GM19397 (cell line): ENCODE measurements at regions not wholly inside any gene's neighbourhood (a gene's known extent, or its start where the extent isn't known, plus 50 kb on each side); places are given as distances from the start of the nearest gene placed in this dataset.

ENCODE experiments used
- ATAC-seq: cut with Tn5 transposase; IDR thresholded peaks from one replicate; pipeline ENCODE4 v1.9.1; 2021; ENCODE audit warnings: mild to moderate bottlenecking, moderate library complexity; ENCODE audit not compliant: unreplicated experiment

DNA sequence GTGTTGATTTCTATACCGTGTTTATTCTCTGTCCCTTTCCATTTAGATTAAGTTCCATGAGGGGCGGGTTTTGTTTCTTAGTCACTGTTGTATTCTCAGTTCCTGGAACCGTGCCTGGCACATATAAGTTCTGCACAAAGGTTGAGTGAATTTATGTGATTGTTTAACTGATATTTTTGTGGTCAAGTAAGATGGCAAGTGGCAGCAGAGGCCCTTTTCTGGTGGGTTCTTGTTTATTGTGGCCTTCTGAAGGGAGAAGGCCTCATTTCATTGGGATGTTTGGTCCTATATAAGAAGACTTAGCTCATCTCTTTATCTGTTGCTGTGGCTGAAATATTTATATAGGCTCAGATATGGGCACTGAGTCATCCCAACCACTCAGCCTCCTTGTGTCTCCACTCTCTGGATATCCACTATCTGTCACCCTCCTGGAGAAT, 262.5 kb downstream of the PSAT1 start:
- ATAC-seq, result no peak

DNA sequence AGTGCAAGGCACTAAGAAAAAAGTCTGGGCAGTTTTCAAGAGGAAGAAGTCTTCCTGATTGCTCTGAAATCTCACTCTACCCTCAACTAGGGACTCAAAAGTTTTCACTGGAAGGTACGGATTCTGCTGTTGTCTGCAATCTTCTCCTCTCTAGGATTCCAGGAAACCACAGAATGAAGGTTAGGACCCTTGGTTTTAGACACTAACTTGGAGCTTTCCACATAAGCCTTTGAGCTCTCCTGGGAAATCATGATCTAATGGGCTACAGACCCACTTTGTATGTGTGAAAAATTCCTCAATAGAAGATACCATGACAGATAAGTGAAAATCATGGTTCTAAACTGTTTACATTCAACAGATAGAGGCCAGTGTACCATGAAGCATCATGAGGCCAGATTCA, 265.1 kb downstream of the PSAT1 start:
- no peak for ATAC-seq

DNA sequence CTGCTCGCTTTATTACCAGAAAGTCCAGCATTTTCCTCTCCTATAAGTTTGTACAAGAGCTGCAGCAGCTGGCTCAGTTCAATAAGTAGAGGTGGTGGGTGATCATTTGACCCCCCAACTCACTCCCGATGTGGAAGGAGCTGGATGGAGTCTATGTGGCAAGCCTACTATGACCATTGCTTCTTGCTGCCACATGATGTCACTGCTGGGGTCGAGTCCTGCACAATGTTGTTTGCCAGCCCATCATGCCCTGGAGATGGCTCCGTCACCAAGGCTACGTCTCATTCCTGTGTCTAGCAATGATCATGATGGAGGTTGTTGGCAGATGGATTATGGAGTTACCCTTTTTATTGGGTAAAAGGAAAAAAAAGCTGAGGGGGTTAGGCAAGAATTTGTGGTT, 266.3 kb downstream of the PSAT1 start:
- ATAC-seq, result no peak

DNA sequence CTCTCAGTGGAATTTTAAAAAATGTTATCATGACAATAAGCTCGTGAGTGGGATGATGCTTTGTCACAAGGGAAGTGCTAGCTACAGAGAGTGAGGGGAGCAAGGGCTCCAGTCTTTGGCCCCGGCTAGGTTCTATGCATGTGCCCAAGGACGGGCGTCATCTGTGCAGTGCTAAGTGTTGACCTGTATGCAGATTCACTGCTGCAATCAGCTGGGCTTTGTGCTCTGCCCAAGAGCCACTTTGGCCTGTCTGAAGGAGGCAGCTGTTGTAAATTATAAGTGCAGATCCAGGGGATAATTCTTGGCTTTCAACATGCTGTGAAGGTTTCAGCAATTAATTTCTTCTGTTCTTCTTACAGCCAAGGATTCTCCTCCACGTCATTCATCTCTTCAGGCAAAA, 268.6 kb downstream of the PSAT1 start:
- ATAC-seq, result no peak

DNA sequence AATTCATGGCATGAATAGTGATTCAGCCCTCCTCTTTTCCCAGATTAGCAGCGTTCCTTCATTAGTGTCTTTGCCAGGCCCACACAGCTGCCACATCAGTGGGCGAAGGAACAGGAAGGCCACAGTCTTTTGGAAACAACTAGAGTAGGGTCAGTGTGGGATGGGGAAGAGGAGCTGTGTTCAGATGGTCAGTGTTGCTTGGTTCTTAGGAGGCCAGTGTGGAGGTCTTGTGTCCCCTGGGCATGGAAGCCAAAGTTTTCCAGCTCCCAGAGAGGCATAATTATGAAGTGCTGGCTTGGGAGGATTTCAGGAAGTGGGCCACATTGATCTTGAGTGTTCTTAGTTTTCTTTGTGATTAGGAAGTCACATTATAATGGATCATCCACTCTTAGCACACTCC, 269.6 kb downstream of the PSAT1 start:
- ATAC-seq, result no peak

DNA sequence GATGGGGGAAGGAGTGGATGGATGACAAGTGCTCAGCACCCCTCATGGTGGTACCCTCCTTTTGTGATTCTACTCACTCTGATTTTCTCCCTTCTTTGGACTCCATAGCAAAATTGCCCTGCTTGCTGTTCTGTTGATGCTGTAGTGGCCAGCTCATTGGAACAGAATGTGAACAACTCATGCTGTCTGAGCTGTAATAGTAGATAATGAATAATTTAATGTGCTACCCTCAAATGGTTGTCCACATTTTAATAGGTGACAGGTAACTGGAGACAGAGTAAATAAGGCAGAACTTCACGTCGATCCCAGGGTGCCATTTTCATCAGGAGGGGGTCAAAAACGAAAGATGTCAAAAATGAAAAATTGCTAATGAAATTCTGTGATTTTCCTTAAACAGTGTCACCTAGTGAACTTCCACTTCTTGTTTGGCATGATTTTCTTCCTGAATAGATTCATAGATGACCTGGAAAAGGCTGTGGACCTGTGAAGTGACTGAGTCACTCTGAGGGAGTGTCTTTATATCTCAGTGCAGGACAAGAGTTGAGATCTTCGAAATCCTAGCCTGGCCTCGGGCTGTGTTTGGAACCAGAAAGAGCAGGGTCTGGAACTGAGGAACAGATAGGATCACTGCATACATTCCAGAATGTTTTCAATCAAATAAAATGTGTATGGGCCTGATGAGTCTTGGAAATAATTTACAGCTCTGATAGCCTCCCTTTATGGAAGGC, 270.2 kb downstream of the PSAT1 start:
- ATAC-seq, result no peak

DNA sequence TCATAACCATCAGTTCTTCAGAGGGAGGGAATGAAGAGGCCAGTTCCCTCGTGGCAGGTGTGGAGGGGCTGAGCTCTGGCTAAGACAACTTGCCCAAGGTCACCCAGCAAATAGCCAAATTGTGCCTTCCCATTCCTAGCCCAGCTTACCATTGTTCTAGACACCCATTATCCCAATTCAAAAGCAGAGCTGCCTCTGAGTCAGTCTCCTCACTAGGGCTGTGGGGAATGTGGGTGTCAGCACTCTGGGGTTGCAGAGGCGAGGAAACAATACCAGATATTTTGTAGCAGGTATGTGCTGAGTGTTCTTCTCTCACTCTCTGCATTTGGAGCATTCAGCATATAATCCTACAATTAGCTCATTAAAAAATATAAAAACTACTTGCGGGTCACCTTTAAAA, 270.8 kb downstream of the PSAT1 start:
- no peak for ATAC-seq

DNA sequence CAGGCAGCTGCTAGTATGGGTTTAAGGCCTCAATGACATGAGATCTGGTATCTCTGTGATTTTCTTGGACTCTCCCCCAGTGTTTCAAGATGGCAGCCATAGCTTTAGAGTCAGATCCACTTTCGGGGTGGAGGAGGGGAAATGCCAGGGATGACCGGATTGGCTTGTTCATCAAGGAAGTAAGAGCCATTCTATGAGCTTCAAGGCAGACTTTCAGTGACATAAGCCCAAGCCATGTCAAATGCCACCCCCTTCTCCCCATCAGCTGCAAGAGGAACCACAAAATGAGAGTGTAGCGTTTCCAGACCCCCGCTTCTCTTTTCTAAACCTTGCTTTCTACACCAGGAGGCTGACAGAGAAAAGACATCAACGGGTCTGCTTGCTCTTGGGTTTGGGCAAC, 271.8 kb downstream of the PSAT1 start:
- no peak for ATAC-seq

DNA sequence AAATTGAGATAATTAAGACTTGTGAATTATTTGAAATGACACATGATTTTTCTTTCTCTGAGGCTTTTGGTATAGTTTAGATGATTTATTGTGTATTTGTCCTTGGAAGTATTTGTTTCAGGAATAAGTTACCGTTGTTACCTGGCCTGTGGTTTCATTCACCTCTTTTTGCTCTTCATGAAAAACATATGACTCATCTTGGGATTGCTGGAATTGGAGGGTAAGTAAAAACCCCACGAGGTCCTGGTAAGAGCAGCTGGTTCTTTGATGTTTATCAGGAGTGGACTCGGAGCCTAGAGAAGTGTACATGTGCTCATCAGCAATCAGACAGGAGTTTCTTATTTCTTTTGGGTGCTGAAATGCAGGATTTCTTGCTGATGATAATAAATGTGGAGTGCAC, 275.3 kb downstream of the PSAT1 start:
- no peak for ATAC-seq

DNA sequence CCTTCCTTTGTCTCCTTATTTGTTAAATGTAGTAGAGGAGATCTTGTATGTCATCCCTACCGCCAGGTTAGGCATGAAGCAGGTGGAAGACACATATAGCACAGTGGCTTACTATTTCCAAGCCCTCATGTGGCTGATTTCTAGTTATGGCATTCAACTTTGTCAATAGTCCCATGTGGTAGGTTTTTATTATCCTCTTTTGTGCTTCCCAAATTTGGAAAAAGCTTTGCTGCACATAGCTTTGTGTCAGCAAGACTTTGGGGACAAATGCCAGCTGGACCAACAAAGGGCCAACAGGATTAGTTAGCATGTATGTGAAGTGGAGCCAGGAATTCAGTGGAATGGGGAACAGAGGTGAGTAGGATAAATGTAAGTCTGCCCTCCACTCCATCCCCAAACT, 276.3 kb downstream of the PSAT1 start:
- ATAC-seq, result no peak

DNA sequence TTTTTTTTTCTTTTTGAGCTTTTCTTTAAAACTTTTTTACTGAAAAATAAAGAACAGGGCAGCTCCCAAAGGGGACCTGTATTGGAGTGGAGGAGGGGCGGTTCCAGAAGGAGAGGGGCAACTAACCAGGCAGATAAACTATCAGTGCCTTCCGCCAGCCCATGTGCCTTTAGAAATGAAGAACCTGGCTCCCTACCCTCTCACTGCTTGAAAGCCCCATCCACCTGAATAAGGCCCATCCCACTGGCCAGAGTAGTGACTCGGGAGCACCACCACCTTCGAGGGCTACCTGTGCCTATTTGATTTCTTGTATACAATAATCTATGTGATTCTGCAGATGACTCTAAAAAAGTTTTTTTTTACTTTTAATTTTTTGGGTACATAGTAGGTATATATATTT, 276.7 kb downstream of the PSAT1 start:
- ATAC-seq, result no peak

DNA sequence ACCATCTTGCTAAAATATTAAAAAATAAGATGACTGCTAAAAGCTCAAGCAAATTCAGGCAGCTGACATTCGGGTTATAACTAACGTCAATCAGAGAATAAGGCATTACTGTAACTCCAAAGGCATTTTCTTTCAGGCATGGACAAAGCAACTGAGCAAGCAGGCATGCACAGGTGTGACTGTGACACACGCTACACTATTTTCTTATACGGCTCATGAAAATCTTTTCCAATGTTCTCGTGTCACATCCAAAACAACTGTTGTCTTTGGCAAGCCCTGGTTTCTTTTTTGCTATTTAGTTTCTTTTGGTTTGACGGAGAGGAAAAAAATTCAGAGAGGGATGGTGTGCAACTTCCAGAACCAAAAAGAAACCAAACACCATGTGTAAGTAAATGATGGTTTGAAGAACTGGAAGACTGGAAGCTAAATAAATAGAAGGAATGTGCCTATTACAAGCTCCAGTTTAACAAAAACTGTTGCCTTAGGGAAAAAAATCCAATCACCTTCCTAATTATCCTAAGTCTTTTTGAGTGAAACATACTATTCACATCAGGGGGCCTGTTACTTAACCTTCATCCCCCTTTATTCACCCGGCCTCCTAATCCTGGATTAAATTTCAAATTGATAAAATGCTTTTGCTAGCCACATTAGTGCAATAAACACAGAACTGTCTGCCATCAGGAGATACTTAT, 277.6 kb downstream of the PSAT1 start:
- no peak for ATAC-seq

DNA sequence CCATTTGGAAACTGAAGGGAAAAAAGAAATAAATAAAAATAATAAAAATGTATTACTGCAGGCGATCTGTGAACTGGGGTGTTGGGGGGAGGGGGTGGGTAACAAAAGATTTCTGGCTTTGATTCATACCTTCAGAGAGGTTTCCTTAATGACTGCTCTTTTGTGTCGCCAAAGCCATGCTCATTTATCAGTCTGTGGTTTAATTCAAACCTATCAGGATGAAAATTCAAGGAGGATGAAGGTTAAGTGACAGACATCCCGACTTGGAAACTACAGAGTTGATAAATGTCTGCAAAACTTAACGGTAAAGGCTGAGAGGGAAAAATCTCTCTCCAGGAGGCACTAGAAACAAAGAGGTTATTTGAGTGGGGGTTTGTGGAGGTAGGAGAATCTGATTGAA, 278.2 kb downstream of the PSAT1 start:
- no peak for ATAC-seq

DNA sequence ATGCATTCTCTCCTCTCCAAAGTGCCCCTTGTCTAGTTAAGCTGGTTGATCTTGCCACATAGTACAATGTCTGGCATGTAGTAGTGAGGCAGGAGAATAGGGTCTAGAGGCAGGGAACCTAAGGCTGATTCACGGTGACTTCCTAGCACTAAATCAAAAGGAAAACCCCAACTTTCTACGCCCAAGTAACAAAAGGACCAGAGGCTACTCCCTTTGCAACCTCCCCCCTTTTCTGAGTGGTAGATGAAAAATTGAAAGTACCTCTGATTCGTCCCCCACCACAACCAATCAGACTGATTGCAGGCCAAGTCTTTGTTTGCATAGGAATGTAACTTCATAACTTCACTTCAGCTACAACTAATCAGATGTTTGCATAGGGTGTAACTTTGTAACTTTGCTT, 278.8 kb downstream of the PSAT1 start:
- no peak for ATAC-seq

DNA sequence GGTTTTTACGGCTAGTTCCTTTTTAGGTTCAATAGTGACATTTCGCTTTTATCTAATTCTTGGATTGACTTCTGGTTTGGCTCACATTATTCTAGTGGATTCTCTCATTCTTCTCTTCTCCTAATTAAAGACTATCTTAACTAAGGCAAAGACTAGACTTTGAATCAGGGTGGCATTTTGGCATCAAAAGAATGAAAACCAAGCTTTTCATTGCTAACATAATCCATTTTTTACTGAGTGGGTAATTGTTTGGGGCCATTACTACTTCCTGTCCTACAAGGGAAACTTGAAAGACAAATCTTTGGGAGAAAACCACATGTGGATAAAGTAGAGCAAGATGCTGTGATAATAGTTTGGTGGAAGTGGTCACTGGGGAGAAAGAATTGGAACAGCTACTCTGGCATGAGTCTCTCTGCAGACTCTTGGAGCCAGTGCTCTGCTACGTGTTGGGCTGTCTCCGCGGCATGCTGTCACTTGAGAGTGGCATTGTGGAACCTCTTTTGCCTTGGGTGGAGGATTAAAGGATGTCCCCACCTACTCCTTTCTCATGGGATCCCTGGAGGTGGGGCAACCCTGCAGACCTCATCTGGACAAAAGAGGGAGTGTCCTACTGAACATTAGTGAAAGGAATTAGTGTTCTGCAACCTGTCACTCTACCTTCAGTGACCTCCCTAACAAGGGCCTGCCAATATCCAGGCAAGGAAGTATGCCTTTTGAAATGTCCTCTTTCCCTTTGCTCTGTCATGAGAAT, 280.4 kb downstream of the PSAT1 start:
- no peak for ATAC-seq

DNA sequence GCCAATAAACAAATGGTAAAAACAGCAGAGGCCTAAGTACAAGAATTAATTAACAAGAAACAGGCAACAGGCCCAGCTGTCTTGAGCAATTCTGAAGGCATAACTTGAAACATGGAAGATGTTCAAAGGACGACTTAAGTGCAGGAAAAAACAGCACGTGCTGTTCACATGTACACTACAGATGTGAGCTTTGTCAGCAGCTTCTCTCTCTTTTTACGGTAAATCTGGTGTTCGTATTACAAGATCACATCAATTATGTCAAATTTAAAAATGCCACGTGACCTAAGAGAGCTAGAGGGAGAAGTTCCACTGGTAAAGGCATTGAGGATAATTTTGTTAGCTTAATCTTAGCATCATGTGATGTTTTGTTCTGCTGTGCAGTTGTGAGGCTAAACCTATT, 281.1 kb downstream of the PSAT1 start:
- ATAC-seq, result no peak

DNA sequence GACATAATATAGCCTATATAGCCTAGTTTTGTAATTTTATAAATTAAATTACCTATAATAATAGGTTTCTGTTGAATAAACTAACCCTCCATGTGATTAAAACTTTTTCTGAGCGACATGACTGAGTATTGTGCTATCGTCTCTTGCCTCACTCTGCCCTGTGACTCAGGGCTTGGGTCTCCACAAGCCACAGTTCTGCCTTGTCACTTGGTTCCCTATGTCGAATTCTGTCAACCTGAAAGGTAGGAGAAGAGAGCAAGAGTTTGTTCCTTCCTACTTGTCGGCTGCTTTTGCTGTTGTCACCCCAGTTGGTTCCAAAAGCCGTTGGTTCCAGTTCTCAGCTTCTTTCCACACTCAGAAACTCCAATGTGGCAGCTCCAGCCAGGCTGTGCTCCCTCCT, 285.9 kb downstream of the PSAT1 start:
- no peak for ATAC-seq

DNA sequence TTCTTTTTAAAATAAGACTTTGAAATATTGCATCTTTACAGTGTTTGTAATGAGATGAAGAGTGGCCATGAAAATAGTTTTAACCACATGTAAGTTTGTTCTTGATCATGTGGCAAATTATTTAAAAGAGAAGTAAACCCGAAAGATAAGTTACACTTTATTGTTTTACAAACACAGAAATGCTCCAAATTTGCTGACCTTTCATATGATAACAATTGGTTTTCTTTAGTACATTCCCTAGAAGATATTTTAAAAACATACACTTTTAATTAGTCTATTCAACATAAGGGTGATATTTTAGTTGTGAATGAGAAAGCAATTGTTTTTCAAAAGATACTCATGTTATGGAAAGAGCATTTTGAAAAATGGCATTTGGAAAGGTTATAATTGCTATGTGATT, 287.7 kb downstream of the PSAT1 start:
- ATAC-seq, result no peak

DNA sequence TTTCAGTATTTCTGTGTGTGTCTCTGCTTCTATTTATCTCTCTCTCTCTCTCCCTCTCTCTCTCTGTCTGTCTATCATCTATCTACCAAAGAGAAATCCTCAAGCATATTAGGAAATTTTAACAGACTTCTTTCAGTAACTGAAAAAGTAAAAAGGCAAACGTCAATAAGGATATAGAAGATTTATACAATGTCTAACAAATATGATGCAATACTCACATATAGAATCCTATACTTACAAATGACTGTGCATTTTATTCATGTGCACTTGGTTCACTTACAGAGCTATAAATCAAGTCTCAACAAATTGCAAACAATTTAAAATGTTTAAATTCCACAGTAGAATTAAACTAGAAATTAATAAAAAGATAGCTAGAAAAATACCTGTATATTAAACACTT, 289.0 kb downstream of the PSAT1 start:
- no peak for ATAC-seq

DNA sequence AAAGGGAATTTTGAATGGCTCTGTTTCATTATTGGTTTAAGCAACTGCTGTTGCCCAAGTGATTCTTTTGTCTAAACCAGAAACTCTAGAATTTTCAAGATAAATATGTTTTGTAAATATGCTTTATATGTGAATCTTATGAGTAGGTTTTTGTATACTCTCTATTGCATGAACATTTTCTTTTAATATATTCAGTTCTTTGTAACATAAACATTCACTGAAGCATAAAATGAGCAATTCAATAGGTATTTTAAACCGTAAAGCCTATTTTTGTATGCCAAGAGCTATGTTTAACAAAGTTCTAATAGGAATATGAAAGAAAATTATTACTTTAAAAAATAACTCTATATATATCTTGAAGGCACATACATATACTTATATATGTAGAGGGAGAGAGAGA, 293.1 kb downstream of the PSAT1 start:
- no peak for ATAC-seq

DNA sequence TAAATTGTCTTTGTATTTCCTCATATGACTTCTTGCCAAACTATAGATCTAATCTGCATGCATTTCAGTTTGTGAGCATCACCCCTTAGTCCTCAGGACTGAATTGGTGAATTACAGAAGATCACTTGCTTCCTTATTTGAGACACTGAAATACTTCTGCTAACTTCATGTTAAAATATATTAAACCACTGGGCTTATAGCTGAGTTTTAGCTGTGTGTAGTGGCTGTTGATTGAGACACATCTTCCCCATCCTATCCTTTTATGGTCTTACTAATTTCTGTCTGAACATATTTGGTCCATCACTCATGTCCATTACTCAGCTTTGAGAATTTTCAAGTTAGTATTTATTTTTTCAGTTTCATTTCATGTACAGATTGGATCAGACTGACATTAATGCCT, 295.9 kb downstream of the PSAT1 start:
- ATAC-seq, result no peak
